ENCODE measurements at regions not wholly inside any gene's neighbourhood (a gene's known extent, or its start where the extent isn't known, plus 50 kb on each side); places are given as distances from the start of the nearest gene placed in this dataset.
A peak's percentile ranks its signal among the peaks of the same experiment; 100 is the strongest.

DNA sequence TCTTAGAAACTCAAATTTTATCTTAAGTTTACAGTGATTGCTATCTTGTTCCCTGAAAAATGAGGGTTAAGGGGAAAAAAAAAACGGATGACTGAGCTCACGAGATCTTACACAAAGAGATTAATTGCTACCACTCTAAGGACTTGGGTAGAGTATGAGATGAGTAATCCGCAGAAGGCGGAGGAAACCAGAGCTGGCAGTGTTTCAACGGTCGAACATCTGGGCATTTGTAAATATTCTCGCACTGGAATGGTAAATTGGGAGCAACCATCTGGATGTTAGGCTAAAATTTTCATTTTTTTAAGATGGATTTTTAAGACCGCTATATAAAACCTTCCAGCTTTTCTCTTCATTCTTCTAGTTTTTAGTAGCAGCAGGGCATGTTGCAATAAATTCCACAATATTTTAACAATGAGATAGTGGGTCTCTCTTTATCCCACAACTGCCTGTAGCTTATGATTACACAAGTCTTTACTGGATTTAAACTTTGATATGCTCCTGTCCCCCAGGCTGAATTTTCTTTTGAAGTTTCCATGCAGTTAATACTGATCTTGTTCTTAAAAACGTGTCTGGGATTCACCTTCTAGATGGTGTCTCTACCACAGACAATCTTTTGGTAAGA is 1324.1 kb downstream of the AACS start:
- no peak overlapping the region for H3K4me3 ChIP-seq (ENCODE audit: low read depth, low read length)
- TF ChIP-seq MYC (IDR thresholded peaks at IDR 0.05; ENCODE audit: low read depth, low read length) = no peak
- TF ChIP-seq, protein P1, sequence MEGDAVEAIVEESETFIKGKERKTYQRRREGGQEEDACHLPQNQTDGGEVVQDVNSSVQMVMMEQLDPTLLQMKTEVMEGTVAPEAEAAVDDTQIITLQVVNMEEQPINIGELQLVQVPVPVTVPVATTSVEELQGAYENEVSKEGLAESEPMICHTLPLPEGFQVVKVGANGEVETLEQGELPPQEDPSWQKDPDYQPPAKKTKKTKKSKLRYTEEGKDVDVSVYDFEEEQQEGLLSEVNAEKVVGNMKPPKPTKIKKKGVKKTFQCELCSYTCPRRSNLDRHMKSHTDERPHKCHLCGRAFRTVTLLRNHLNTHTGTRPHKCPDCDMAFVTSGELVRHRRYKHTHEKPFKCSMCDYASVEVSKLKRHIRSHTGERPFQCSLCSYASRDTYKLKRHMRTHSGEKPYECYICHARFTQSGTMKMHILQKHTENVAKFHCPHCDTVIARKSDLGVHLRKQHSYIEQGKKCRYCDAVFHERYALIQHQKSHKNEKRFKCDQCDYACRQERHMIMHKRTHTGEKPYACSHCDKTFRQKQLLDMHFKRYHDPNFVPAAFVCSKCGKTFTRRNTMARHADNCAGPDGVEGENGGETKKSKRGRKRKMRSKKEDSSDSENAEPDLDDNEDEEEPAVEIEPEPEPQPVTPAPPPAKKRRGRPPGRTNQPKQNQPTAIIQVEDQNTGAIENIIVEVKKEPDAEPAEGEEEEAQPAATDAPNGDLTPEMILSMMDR (IDR thresholded peaks at IDR 0.05; ENCODE audit: low read depth, low read length) = no peak
- TF ChIP-seq, protein P2, sequence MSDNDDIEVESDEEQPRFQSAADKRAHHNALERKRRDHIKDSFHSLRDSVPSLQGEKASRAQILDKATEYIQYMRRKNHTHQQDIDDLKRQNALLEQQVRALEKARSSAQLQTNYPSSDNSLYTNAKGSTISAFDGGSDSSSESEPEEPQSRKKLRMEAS (IDR thresholded peaks at IDR 0.05; ENCODE audit: low read depth, low read length) = no peak
- no peak for DNase-seq (ENCODE audit: low read depth)

DNA sequence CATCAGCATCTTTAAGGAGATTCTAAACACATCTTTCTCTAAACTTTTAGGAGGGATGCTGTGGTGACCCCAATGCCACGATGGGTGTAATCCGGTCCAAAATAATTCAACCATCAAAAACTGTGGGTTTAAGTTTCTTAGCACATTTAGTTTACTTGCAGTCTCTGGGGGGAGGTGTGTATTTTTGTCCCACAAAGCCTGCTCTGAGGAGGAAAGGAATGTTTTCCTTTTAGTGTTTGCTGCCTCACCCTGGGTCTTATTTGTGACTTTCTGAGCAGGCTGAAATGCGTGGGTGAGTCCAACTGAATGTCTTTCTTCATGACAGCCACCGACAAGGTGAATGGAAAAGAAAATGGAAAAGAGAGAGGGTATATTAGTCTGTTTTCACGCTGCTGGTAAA is 1324.7 kb downstream of the AACS start:
- no peak overlapping the region for H3K4me3 ChIP-seq (ENCODE audit: low read depth, low read length)
- TF ChIP-seq POLR2A (IDR thresholded peaks at IDR 0.05; ENCODE audit: extremely low read depth, insufficient read length) = no peak
- TF ChIP-seq, protein P2 (IDR thresholded peaks at IDR 0.05; ENCODE audit: low read depth, low read length) = no peak
- no peak for TF ChIP-seq MYC (IDR thresholded peaks at IDR 0.05; ENCODE audit: low read depth, low read length)
- TF ChIP-seq, protein P1 (IDR thresholded peaks at IDR 0.05; ENCODE audit: low read depth, low read length) = no peak
- no peak for DNase-seq (ENCODE audit: low read depth)

DNA sequence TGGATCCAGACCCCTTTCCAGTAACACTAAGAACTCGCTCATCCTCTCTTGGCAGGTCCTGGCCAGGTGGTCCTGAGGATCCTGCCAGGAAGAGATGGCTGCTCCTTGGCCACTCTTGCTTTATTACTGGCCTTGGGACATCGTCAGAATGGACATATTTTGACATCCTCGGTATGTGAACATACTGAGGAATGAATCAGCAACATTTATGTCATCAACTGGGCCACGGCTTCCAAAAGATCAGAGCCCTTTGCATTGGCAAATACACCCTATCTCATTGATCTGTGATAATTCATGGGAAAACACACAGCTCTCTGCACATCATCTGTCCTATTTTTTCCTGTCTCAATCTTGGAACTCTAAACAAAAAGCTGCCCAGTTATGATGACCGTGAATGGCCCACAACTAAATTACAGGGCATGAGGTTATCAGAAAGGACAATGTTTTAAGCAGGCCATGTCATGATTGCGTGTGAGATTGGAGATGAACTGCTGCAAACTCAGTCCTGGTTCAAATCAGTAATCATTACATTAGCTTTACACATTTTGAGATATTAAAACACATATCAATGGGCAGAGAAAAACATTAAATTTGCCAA is 1325.8 kb downstream of the AACS start:
- no peak overlapping the region for H3K4me3 ChIP-seq (ENCODE audit: low read depth, low read length)
- TF ChIP-seq, protein P2 (IDR thresholded peaks at IDR 0.05; ENCODE audit: low read depth, low read length) = no peak
- TF ChIP-seq, protein P1 (IDR thresholded peaks at IDR 0.05; ENCODE audit: low read depth, low read length) = no peak
- TF ChIP-seq MYC (IDR thresholded peaks at IDR 0.05; ENCODE audit: low read depth, low read length) = no peak
- no peak for TF ChIP-seq POLR2A (IDR thresholded peaks at IDR 0.05; ENCODE audit: extremely low read depth, insufficient read length)
- no peak for DNase-seq (ENCODE audit: low read depth)

DNA sequence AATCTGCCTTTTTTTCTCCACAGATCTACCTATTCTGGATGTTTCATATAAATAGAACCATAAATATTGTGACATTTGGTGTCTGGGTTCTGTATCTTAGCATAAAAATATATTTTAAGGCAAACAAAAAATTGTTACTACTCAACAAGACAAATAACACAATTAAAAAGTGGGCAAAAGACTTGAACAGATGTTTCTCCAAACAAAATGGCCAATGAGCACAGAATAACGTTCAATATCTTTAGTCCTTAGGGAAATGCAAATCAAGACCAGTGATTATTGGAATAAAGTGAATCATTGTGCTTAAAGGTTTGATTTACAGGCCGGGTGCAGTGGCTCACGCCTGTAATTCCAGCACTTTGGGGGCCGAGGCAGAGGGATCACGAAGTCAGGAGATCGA is 1331.3 kb downstream of the AACS start:
- H3K4me3 ChIP-seq (ENCODE audit: low read depth, low read length) = no peak overlapping the region
- TF ChIP-seq, protein P1 (IDR thresholded peaks at IDR 0.05; ENCODE audit: low read depth, low read length) = no peak
- TF ChIP-seq MYC (IDR thresholded peaks at IDR 0.05; ENCODE audit: low read depth, low read length) (no peak), POLR2A (IDR thresholded peaks at IDR 0.05; ENCODE audit: extremely low read depth, insufficient read length) (no peak)
- TF ChIP-seq, protein P2 (IDR thresholded peaks at IDR 0.05; ENCODE audit: low read depth, low read length) = no peak
- DNase-seq (ENCODE audit: low read depth) = no peak

DNA sequence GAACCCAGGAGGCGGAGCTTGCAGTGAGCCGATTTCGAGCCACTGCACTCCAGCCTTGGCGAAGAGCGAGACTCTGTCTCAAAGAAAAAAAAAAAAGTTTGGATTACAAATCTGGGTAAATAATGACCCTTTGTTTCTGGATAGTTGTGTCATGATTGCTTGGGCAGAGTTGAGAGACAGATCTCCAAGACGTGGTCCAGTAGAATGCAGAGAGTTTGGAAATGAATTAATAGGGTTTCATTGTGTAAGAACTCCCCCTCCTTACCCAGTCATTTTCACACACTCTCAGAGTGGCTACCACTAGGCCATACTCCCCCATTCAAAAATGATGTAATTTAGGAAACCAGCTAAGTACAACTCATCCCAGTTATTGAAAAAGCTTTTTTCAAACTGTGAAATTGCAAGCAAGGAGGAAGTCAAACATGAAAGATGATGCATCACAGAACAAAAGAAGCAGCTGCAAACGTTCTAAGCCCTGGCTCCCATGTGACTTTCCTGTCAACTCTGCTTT is 1331.9 kb downstream of the AACS start:
- TF ChIP-seq, protein P2 (IDR thresholded peaks at IDR 0.05; ENCODE audit: low read depth, low read length) = no peak
- TF ChIP-seq POLR2A (IDR thresholded peaks at IDR 0.05; ENCODE audit: extremely low read depth, insufficient read length) = no peak
- TF ChIP-seq MYC (IDR thresholded peaks at IDR 0.05; ENCODE audit: low read depth, low read length) = no peak
- TF ChIP-seq, protein P1 (IDR thresholded peaks at IDR 0.05; ENCODE audit: low read depth, low read length) = no peak
- no peak overlapping the region for H3K4me3 ChIP-seq (ENCODE audit: low read depth, low read length)
- peak; percentile 41 for DNase-seq (ENCODE audit: low read depth)
